SK-N-SH (cell line): ENCODE measurements at regions not wholly inside any gene's neighbourhood (a gene's known extent, or its start where the extent isn't known, plus 50 kb on each side); places are given as distances from the start of the nearest gene placed in this dataset.

Experiments used
- CTCF ChIA-PET: fragments of 300-600, 350-600 bp; formaldehyde crosslinking; extraction: SDS; loops from one replicate; lab custom pipeline; 2021; lab: Yijun Ruan, JAX
- POLR2A ChIA-PET: fragments of 350-600 bp; sonication (Branson Sonifier 250); formaldehyde crosslinking; extraction: SDS; loops from one replicate; lab custom pipeline; 2020; ENCODE audit warnings: antibody characterized with exemption, inconsistent platforms; lab: Yijun Ruan, JAX
- DNase-seq: peaks from one replicate; pipeline ENCODE4 v3.0.0; 2012
- H2AFZ ChIP-seq: fragments of 200-600 bp; sonication (generic); 2 replicates; pipeline ENCODE4 v1.8.1; 2016; ENCODE audit warnings: antibody characterized with exemption, mild to moderate bottlenecking, low read depth
- H3F3A ChIP-seq: fragments of 200-600 bp; sonication (generic); replicated peaks from 2 replicates; pipeline ENCODE3; 2016; ENCODE audit warnings: antibody characterized with exemption, mild to moderate bottlenecking; ENCODE audit not compliant: insufficient read depth
- H3K27ac ChIP-seq, 2 experiments: fragments of 200-500 bp in 1 of 2; fragments of 200-600 bp in 1 of 2; sonication (Bioruptor generic) in 1 of 2; sonication (generic), shearing (Covaris generic) in 1 of 2; 2 replicates each; pipeline versions ENCODE4 v1.5.1 to v1.6.1; 2014 to 2016; ENCODE audit warnings: low read depth in 2 of 2, inconsistent platforms in 1 of 2, low read length in 1 of 2, mild to moderate bottlenecking in 1 of 2, mixed read lengths in 1 of 2
- H3K27me3 ChIP-seq: fragments of 200-600 bp; sonication (generic), shearing (Covaris generic); 2 replicates; pipeline ENCODE4 v1.6.1; 2016; ENCODE audit warnings: mixed run types; ENCODE audit not compliant: insufficient read depth
- H3K36me3 ChIP-seq, 2 experiments: fragments of 200-500 bp in 1 of 2; fragments of 200-600 bp in 1 of 2; sonication (Bioruptor generic) in 1 of 2; sonication (generic) in 1 of 2; replicated peaks in 1 of 2; 2 replicates each; pipeline versions ENCODE3 to v1.5.1; 2014 to 2016; ENCODE audit warnings: low read length in 1 of 2, mild to moderate bottlenecking in 1 of 2; ENCODE audit not compliant: insufficient read depth in 2 of 2, control insufficient read depth in 1 of 2
- H3K4me1 ChIP-seq, 2 experiments: fragments of 200-500 bp in 1 of 2; fragments of 200-600 bp in 1 of 2; sonication (Bioruptor generic) in 1 of 2; sonication (generic), shearing (Covaris generic) in 1 of 2; 2 replicates each; pipeline versions ENCODE4 v1.5.1 to v1.6.1; 2014 to 2016; ENCODE audit warnings: low read depth in 1 of 2, low read length in 1 of 2, mixed run types in 1 of 2; ENCODE audit not compliant: insufficient read depth in 2 of 2, control insufficient read depth in 1 of 2
- H3K4me2 ChIP-seq: fragments of 200-600 bp; sonication (generic), shearing (Covaris generic); 2 replicates; pipeline ENCODE4 v1.6.1; 2017; ENCODE audit warnings: mixed run types
- H3K4me3 ChIP-seq, 2 experiments: fragments of 200-500 bp in 1 of 2; fragments of 200-600 bp in 1 of 2; sonication (Bioruptor generic) in 1 of 2; sonication (generic), shearing (Covaris generic) in 1 of 2; 2 replicates each; pipeline versions ENCODE4 v1.5.1 to v1.8.1; 2014 to 2016; ENCODE audit warnings: low read depth in 2 of 2, inconsistent platforms in 1 of 2, low read length in 1 of 2, mild to moderate bottlenecking in 1 of 2, mixed read lengths in 1 of 2, moderate library complexity in 1 of 2
- H3K79me2 ChIP-seq: fragments of 200-600 bp; sonication (generic); 2 replicates; pipeline ENCODE4 v1.8.1; 2017; ENCODE audit warnings: mild to moderate bottlenecking; ENCODE audit not compliant: insufficient read depth
- H3K9ac ChIP-seq: fragments of 200-600 bp; sonication (generic); 2 replicates; pipeline ENCODE4 v1.6.1; 2017; ENCODE audit warnings: mixed run types
- H3K9me2 ChIP-seq: fragments of 200-600 bp; sonication (generic); 2 replicates; pipeline ENCODE4 v1.6.1; 2017; ENCODE audit warnings: mixed run types
- H3K9me3 ChIP-seq: fragments of 200-600 bp; sonication (generic); 2 replicates; pipeline ENCODE4 v1.6.1; 2017; ENCODE audit warnings: mixed run types, mild to moderate bottlenecking, moderate library complexity
- H4K20me1 ChIP-seq: fragments of 200-600 bp; sonication (generic); 2 replicates; pipeline ENCODE4 v1.6.1; 2017; ENCODE audit warnings: mild to moderate bottlenecking, mixed run types; ENCODE audit not compliant: insufficient read depth
- CHD2 ChIP-seq: fragments of 150-350 bp; IDR thresholded peaks from 2 replicates; pipeline ENCODE4 v1.6.1; 2018; ENCODE audit warnings: low read length; ENCODE audit not compliant: partially characterized antibody
- ELF1 ChIP-seq: IDR thresholded peaks from 2 replicates; pipeline ENCODE4 v1.4.0; 2012
- EP300 ChIP-seq, 2 experiments: IDR thresholded peaks; 2 replicates each; pipeline versions ENCODE4 v1.4.0 to v1.6.1; 2012; ENCODE audit warnings: borderline replicate concordance in 1 of 2, low read depth in 1 of 2, low read length in 1 of 2
- EZH2phosphoT487 ChIP-seq: fragments of 200-600 bp; sonication (generic); IDR thresholded peaks from 2 replicates; pipeline ENCODE4 v1.6.1; 2017; ENCODE audit warnings: low read depth, mixed run types, mild to moderate bottlenecking, antibody characterized with exemption, moderate library complexity, borderline replicate concordance
- FOSL2 ChIP-seq: IDR thresholded peaks from 2 replicates; pipeline ENCODE4 v1.4.0; 2012; ENCODE audit warnings: low read depth, mild to moderate bottlenecking, moderate library complexity, borderline replicate concordance
- FOXJ3 ChIP-seq: sonication (generic); formaldehyde crosslinking; IDR thresholded peaks from 2 replicates; pipeline ENCODE4 v1.5.1; 2020; ENCODE audit warnings: mild to moderate bottlenecking, missing genetic modification reagents
- GATA2 ChIP-seq: sonication (generic); formaldehyde crosslinking; IDR thresholded peaks from 2 replicates; pipeline ENCODE4 v1.5.0; 2020; ENCODE audit warnings: mild to moderate bottlenecking, missing genetic modification reagents
- MEF2A ChIP-seq: IDR thresholded peaks from 2 replicates; pipeline ENCODE4 v1.4.0; 2012; ENCODE audit warnings: low read depth, borderline replicate concordance
- NFIC ChIP-seq: IDR thresholded peaks from 2 replicates; pipeline ENCODE4 v1.4.0; 2012; ENCODE audit warnings: borderline replicate concordance
- POLR2AphosphoS5 ChIP-seq: IDR thresholded peaks from 2 replicates; pipeline ENCODE4 v1.6.1; 2012; ENCODE audit warnings: low read depth, low read length
- RCOR1 ChIP-seq: fragments of 150-350 bp; IDR thresholded peaks from 2 replicates; pipeline ENCODE4 v1.6.1; 2017; ENCODE audit warnings: antibody characterized with exemption, low read length
- RFX5 ChIP-seq: IDR thresholded peaks from 2 replicates; pipeline ENCODE4 v1.6.1; 2012; ENCODE audit warnings: mild to moderate bottlenecking, improper control_type of control experiment, low read length
- SIN3A ChIP-seq: IDR thresholded peaks from 2 replicates; pipeline ENCODE4 v1.6.1; 2012; ENCODE audit warnings: low read depth, mild to moderate bottlenecking, low read length, moderate library complexity, borderline replicate concordance
- SMC3 ChIP-seq: IDR thresholded peaks from 2 replicates; pipeline ENCODE4 v1.6.1; 2012; ENCODE audit warnings: low read depth, low read length, improper control_type of control experiment
- TAF1 ChIP-seq: IDR thresholded peaks from 2 replicates; pipeline ENCODE4 v1.6.1; 2012; ENCODE audit warnings: low read depth, mild to moderate bottlenecking, low read length, moderate library complexity, borderline replicate concordance
- TEAD4 ChIP-seq: IDR thresholded peaks from 2 replicates; pipeline ENCODE4 v1.4.0; 2012; ENCODE audit warnings: mild to moderate bottlenecking, borderline replicate concordance; ENCODE audit not compliant: insufficient read depth
- YY1 ChIP-seq: IDR thresholded peaks from 2 replicates; pipeline ENCODE4 v1.4.0; 2012; ENCODE audit warnings: low read depth, mild to moderate bottlenecking
- whole genome bisulfite sequencing: methylation state at CpG from one replicate; pipeline ENCODE4 v1.1.6; 2017; ENCODE audit warnings: low lambda C conversion rate; 5-methylcytosine and 5-hydroxymethylcytosine counted together
- TF ChIP-seq, protein P1 (sequence below): fragments of 150-350 bp; IDR thresholded peaks from 2 replicates; pipeline ENCODE4 v1.6.1; 2016; ENCODE audit warnings: mild to moderate bottlenecking, low read depth, low read length
- TF ChIP-seq, protein P2 (sequence below): IDR thresholded peaks from 2 replicates; pipeline ENCODE4; 2012
- TF ChIP-seq, protein P3 (sequence below): fragments of 200-600 bp; sonication (generic); IDR thresholded peaks from 2 replicates; pipeline ENCODE4 v1.6.1; 2017; ENCODE audit warnings: antibody characterized with exemption, mild to moderate bottlenecking, moderate library complexity
- TF ChIP-seq, protein P4 (sequence below): fragments of 150-350 bp; IDR thresholded peaks from 2 replicates; pipeline ENCODE4 v1.6.1; 2017; ENCODE audit warnings: antibody characterized with exemption, low read length, low read depth, borderline replicate concordance
- TF ChIP-seq, protein P5 (sequence below): IDR thresholded peaks from 2 replicates; pipeline ENCODE4 v1.4.0; 2012; ENCODE audit warnings: low read depth

DNA sequence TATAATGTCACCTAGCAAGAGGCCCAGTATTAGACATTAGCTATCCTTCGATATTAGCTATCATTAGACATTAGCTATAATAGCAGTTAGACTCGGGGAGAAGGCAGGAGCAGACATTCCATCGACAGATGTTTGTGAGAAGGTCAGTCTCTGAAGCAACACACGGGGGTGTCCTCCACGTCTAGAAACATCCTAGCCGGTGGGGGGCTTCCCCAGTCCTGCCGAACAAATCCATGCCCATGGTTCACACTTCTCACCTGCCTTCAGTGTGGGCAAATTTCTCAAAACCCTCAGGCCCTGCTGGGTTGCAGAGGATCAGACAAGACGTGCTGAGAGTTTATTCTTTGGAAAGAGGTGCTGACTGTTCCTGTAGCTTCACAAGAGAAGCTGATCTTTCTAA, 151.1 kb downstream of the IRF8 start:
- TF ChIP-seq, protein P1, sequence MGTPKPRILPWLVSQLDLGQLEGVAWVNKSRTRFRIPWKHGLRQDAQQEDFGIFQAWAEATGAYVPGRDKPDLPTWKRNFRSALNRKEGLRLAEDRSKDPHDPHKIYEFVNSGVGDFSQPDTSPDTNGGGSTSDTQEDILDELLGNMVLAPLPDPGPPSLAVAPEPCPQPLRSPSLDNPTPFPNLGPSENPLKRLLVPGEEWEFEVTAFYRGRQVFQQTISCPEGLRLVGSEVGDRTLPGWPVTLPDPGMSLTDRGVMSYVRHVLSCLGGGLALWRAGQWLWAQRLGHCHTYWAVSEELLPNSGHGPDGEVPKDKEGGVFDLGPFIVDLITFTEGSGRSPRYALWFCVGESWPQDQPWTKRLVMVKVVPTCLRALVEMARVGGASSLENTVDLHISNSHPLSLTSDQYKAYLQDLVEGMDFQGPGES, result no peak
- TF ChIP-seq TEAD4 (no peak), NFIC (no peak)
- TF ChIP-seq, all 33 proteins: peak for 0
- Histone ChIP-seq H3K79me2 (no peaks in the 10 kb centered on the region), H4K20me1 (no peaks in the 10 kb centered on the region), H3K4me2 (no peak overlapping the region), H3F3A (no peaks in the 10 kb centered on the region), H3K9ac (no peak overlapping the region), H3K36me3 (no peaks in the 10 kb centered on the region), H3K9me3 (no peaks in the 10 kb centered on the region), H3K4me3 (no peak overlapping the region), H3K27me3 (peaks cover 84% of the 10 kb centered on the region), H3K4me1 (no peaks in the 10 kb centered on the region), H3K9me2 (no peaks in the 10 kb centered on the region), H3K27ac (no peak overlapping the region), H2AFZ (no peak overlapping the region)
- ChIA-PET CTCF (interaction anchor here (0.6 kb wide), 1 partner anchor 55 kb away, joined by 3 read pairs; no protein-coding TSS in a partner anchor), POLR2A (no interaction called here)
- DNase-seq, result no peak
- 9% methylated on average over 7 of the region's 8 CpGs for whole genome bisulfite sequencing

DNA sequence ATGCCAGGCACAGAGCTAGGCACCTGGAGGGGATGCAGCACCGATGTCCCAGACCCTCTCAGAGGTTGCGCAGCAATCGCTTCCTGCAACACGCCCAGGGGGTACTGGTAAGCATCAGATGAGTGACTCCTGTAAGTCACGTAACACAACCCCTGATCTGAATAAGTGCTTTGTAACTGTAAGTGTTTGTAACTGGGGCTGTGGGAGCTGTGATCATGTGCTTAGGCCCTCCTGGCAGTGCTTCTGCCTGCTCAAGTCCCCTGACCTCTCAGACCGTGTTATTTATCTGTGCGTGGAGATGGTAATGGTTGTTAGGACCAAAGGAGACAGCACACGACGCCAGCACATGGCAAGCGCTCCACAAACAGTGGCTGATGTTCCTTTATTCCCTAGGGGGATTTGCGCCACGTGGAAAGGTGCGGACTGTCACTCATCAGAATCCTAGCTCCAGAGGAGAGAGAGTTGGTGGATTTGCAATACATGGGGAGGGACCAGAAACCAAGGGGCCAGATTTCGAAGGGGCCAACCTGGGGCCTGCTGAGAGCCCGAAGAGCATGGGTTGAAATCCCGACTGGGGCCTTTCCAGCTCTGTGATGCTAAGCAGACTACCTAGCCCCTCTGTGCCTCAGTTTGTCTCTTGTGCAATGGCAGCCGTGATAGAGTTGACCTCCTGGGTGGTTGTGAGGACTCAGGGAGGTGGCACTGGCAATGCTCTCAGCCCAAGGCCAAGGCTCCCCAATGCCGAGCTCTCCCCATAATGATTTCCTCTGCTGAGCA, 151.8 kb downstream of the IRF8 start:
- Histone ChIP-seq H3K79me2 (no peaks in the 10 kb centered on the region), H4K20me1 (no peaks in the 10 kb centered on the region), H3K27ac (no peak overlapping the region), H3K36me3 (no peaks in the 10 kb centered on the region), H3K27me3 (peaks cover 82% of the 10 kb centered on the region), H3K4me2 (no peak overlapping the region), H3K9me3 (no peaks in the 10 kb centered on the region), H3K4me1 (no peaks in the 10 kb centered on the region), H3K9ac (no peak overlapping the region), H2AFZ (no peak overlapping the region), H3K9me2 (no peaks in the 10 kb centered on the region), H3K4me3 (no peak overlapping the region), H3F3A (no peaks in the 10 kb centered on the region)
- ChIA-PET POLR2A (no interaction called here), CTCF (interaction anchor here (1.3 kb wide), 2 partner anchors 467 to 470 kb away, joined by 3 to 5 read pairs; no protein-coding TSS in a partner anchor)
- no peak for DNase-seq
- 4% methylated on average over 17 of the region's 18 CpGs for WGBS
- TF ChIP-seq TAF1 (no peak), CHD2 (no peak), MEF2A (no peak), EP300 (IDR thresholded peaks at IDR 0.05; ENCODE audit: borderline replicate concordance in 1 of 2, low read depth in 1 of 2, low read length in 1 of 2) (no peak), RCOR1 (no peak), EZH2phosphoT487 (no peak), SIN3A (no peak), TEAD4 (no peak), YY1 (no peak), FOXJ3 (no peak), ELF1 (no peak), FOSL2 (no peak), GATA2 (no peak), POLR2AphosphoS5 (no peak), SMC3 (no peak), RFX5 (no peak)
- TF ChIP-seq, protein P2, sequence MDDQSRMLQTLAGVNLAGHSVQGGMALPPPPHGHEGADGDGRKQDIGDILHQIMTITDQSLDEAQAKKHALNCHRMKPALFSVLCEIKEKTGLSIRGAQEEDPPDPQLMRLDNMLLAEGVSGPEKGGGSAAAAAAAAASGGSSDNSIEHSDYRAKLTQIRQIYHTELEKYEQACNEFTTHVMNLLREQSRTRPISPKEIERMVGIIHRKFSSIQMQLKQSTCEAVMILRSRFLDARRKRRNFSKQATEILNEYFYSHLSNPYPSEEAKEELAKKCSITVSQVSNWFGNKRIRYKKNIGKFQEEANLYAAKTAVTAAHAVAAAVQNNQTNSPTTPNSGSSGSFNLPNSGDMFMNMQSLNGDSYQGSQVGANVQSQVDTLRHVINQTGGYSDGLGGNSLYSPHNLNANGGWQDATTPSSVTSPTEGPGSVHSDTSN, result no peak
- TF ChIP-seq, protein P3, sequence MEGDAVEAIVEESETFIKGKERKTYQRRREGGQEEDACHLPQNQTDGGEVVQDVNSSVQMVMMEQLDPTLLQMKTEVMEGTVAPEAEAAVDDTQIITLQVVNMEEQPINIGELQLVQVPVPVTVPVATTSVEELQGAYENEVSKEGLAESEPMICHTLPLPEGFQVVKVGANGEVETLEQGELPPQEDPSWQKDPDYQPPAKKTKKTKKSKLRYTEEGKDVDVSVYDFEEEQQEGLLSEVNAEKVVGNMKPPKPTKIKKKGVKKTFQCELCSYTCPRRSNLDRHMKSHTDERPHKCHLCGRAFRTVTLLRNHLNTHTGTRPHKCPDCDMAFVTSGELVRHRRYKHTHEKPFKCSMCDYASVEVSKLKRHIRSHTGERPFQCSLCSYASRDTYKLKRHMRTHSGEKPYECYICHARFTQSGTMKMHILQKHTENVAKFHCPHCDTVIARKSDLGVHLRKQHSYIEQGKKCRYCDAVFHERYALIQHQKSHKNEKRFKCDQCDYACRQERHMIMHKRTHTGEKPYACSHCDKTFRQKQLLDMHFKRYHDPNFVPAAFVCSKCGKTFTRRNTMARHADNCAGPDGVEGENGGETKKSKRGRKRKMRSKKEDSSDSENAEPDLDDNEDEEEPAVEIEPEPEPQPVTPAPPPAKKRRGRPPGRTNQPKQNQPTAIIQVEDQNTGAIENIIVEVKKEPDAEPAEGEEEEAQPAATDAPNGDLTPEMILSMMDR, result no peak
- TF ChIP-seq, protein P4, sequence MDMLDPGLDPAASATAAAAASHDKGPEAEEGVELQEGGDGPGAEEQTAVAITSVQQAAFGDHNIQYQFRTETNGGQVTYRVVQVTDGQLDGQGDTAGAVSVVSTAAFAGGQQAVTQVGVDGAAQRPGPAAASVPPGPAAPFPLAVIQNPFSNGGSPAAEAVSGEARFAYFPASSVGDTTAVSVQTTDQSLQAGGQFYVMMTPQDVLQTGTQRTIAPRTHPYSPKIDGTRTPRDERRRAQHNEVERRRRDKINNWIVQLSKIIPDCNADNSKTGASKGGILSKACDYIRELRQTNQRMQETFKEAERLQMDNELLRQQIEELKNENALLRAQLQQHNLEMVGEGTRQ, result no peak
- TF ChIP-seq, protein P5, sequence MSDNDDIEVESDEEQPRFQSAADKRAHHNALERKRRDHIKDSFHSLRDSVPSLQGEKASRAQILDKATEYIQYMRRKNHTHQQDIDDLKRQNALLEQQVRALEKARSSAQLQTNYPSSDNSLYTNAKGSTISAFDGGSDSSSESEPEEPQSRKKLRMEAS, result no peak
